ACC112 (cell line): ENCODE measurements at regions not wholly inside any gene's neighbourhood (a gene's known extent, or its start where the extent isn't known, plus 50 kb on each side); places are given as distances from the start of the nearest gene placed in this dataset.
A peak's percentile ranks its signal among the peaks of the same experiment; 100 is the strongest.

Source experiments
- H2AFZ ChIP-seq: fragments of 200-600 bp; sonication (generic); one replicate; pipeline ENCODE4 v1.6.0; 2017; ENCODE audit warnings: antibody characterized with exemption, low read length; ENCODE audit not compliant: unreplicated experiment
- H3K27ac ChIP-seq: fragments of 200-600 bp; sonication (generic); 2 replicates; pipeline ENCODE4 v1.5.1; 2014; ENCODE audit warnings: low read depth, mild to moderate bottlenecking, antibody characterized with exemption, low read length, moderate library complexity
- H3K27me3 ChIP-seq: fragments of 200-600 bp; sonication (generic); 2 replicates; pipeline ENCODE4 v1.6.1; 2014; ENCODE audit warnings: mild to moderate bottlenecking, antibody characterized with exemption, low read length, moderate library complexity, mixed read lengths; ENCODE audit not compliant: insufficient read depth
- H3K36me3 ChIP-seq: fragments of 200-600 bp; sonication (generic); 2 replicates; pipeline ENCODE4 v1.6.1; 2016; ENCODE audit warnings: mild to moderate bottlenecking, antibody characterized with exemption, low read length, moderate library complexity, mixed read lengths; ENCODE audit not compliant: insufficient read depth
- H3K4me1 ChIP-seq: fragments of 200-600 bp; sonication (generic); one replicate; pipeline ENCODE4 v1.6.1; 2016; ENCODE audit warnings: low read length, mixed read lengths; ENCODE audit not compliant: insufficient read depth, unreplicated experiment, control insufficient read depth
- H3K4me3 ChIP-seq: fragments of 200-600 bp; sonication (generic); 2 replicates; pipeline ENCODE4 v1.5.1; 2014; ENCODE audit warnings: mild to moderate bottlenecking, low read depth, low read length
- H3K79me2 ChIP-seq: fragments of 200-600 bp; sonication (generic); one replicate; pipeline ENCODE4 v1.6.0; 2016; ENCODE audit warnings: low read length; ENCODE audit not compliant: control insufficient read depth, unreplicated experiment, insufficient read depth

DNA sequence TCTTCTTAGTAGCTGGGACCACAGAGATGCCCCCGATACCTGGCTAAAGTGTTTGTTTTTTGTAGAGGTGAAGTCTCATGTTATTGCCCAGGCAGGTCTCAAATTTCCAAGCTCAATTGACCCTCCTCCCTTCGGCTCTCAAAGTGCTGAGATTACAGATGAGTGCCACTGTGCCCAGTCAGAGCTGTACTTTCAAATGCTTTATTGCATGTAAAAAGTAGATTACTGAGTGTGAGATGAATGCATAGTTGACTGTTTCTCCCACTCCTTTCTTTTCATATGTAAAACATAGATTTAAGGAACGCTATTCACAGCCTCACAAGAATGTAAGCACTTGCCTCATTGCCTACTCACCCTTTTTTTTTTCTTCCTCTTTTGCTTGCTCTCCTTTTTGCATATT is 984.4 kb upstream of the PABPC4L start:
- Histone ChIP-seq H3K36me3 (no peaks in the 10 kb centered on the region), H3K79me2 (no peaks in the 10 kb centered on the region), H3K4me3 (no peak overlapping the region), H3K27me3 (no peaks in the 10 kb centered on the region), H3K4me1 (no peaks in the 10 kb centered on the region), H3K27ac (no peak overlapping the region), H2AFZ (no peak overlapping the region)

DNA sequence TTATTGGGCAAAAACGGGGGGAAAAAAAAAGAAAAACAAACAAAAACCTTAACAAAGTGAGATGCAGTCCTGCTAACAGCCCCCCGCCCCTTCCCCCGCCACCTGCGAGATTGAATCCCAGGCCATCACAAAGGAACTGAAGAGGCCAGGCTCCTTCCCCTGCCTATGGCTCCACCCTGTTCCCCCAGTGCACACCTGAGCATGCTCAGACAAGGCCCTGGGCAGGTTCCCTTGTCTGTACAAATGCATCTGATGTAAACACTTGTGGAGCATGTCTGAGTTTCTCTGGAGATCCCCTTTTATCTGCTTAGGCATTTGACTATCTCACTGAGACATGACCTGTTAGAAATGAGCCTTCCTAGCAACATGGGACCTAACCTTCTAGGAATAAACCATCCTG is 983.7 kb upstream of the PABPC4L start:
- Histone ChIP-seq H3K27ac (no peak overlapping the region), H3K27me3 (no peaks in the 10 kb centered on the region)

DNA sequence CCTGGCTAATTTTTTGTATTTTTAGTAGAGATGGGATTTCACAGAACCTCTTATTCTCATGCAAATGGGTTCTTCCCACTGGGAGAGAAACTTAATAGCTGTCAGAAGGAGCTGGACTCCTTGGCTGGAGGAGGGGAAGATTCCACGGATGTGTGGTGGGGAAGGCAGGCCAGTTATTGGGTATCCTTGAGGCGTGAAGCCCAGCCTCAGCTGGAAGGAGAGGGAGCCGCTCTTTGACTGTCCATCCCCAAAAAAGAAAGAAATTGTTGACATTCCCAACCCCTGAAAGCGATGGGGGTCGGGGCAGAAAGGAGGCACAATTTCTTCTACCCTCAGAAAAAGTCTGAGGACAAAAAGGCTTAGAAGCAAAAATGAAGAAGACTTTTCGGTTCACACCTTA is 983.1 kb upstream of the PABPC4L start:
- Histone ChIP-seq H3K4me3 (no peak overlapping the region), H3K27me3 (no peaks in the 10 kb centered on the region), H3K36me3 (no peaks in the 10 kb centered on the region), H2AFZ (no peak overlapping the region), H3K27ac (no peak overlapping the region), H3K79me2 (no peaks in the 10 kb centered on the region), H3K4me1 (no peaks in the 10 kb centered on the region)

More for the DNA sequence above, 983.7 kb upstream of the PABPC4L start:
- no peak overlapping the region for H2AFZ ChIP-seq
- H3K4me1 ChIP-seq: no peaks in the 10 kb centered on the region
- no peaks in the 10 kb centered on the region for H3K79me2 ChIP-seq
- H3K36me3 ChIP-seq: no peaks in the 10 kb centered on the region
- H3K4me3 ChIP-seq: no peak overlapping the region

DNA sequence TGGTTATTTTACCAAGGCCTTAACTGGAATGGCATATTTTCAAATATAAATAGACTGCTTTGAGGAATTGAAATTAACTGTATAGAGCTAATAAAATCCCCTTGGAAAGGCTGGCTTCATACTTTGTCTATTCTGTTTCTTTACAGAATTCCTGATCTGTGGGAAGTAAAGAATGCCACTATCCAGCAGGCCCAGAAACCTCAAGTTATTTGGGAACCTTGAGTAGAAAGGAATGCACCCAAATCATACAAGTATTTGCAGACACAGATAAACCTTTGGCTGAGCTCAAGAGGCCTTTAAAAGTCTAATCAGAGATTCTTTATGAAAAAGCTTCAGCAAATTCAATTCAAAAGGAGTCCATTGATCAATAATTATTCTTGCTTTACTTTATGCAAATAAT is 975.7 kb upstream of the PABPC4L start:
- Histone ChIP-seq H3K36me3 (no peaks in the 10 kb centered on the region), H3K79me2 (no peaks in the 10 kb centered on the region), H2AFZ (no peak overlapping the region), H3K27me3 (no peaks in the 10 kb centered on the region), H3K4me1 (no peaks in the 10 kb centered on the region), H3K4me3 (no peak overlapping the region), H3K27ac (no peak overlapping the region)

DNA sequence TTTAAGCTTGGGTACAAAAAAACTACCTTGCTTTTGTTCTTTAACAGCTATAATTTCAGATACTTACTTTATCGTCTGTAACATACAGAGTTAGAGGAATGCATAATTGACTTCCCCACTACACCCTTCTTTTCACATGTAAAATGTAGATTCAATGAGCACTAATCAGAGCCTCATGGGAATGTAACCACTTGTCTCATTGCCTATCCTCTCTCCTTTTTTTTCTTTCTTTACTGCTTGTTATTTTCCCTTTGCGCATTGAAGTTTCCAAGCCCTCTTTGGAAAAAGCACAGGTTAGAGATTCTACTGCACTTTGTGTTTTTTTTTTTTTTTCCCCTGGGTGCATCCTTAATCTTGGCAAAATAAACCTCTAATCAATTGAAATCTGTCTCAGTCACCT is 965.1 kb upstream of the PABPC4L start:
- H3K27me3 ChIP-seq: no peaks in the 10 kb centered on the region

DNA sequence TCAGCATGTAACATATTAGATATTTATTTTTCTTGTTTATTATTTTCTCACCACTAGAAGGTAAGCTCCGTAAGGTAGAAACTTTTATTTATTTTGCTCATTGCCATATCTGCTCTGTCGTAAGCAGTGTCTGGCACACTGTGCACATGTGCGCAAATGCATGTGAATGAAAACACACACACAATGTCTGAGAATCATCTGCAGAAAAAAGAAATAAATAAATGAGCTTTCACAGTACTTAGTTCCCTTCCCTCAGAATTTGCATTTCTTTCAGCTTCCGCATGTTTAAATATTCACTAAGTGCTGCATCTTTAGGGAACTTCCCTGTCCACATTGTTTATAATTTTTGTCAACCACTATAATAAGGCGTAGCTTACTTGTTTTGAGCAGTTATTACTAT is 963.0 kb upstream of the PABPC4L start:
- H3K4me3 ChIP-seq: no peak overlapping the region
- no peaks in the 10 kb centered on the region for H3K36me3 ChIP-seq
- no peaks in the 10 kb centered on the region for H3K79me2 ChIP-seq
- no peak overlapping the region for H3K27ac ChIP-seq
- no peaks in the 10 kb centered on the region for H3K4me1 ChIP-seq
- no peaks in the 10 kb centered on the region for H3K27me3 ChIP-seq
- no peak overlapping the region for H2AFZ ChIP-seq

More for the DNA sequence above, 965.1 kb upstream of the PABPC4L start:
- Histone ChIP-seq H2AFZ (no peak overlapping the region), H3K4me1 (no peaks in the 10 kb centered on the region), H3K36me3 (no peaks in the 10 kb centered on the region), H3K4me3 (no peak overlapping the region), H3K27ac (no peak overlapping the region), H3K79me2 (no peaks in the 10 kb centered on the region)

DNA sequence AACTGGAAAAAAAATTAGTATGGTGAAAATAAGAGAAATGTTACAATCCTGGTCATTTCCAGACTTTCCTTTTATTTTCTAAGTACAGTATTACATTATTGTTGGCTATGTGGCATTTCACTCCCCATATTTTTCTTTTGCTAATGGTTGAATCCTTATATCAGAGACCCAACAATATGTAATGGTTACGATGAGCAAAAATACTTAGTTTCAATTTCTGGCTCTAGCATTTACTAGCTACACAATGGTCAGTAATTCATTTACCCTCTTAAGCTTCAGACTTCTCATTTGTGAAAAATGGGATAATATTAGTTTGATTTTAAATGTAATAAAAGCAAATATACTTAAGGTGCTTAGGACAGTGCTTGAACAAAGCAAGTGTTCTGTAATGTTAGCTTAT is 942.9 kb upstream of the PABPC4L start:
- peak overlapping the region; percentile 45 for H2AFZ ChIP-seq
- no peak overlapping the region for H3K27ac ChIP-seq
- no peaks in the 10 kb centered on the region for H3K36me3 ChIP-seq
- peak overlapping the region; percentile 71 for H3K4me3 ChIP-seq
- H3K4me1 ChIP-seq: no peaks in the 10 kb centered on the region
- H3K79me2 ChIP-seq: no peaks in the 10 kb centered on the region
- H3K27me3 ChIP-seq: no peaks in the 10 kb centered on the region

DNA sequence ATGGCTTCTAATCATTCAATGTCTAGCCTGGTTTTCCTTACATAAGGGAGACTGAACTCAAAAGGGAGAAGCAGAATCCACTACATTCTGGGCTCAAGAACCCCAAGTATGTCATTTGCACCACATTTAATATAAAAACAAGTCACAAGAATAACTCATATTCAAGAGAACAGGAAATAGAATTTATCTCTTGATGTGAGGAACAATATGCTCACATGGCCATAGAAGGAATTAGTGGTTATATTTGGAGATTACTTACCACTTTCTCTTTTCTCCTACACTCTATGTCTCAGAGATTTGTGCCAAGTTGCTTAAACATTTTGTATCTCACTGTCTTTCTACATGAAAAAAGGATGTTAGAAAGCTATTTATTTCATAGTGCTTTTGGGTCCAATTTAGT is 922.6 kb upstream of the PABPC4L start:
- Histone ChIP-seq H3K27ac (no peak overlapping the region), H3K79me2 (no peaks in the 10 kb centered on the region), H3K4me3 (no peak overlapping the region), H3K27me3 (no peaks in the 10 kb centered on the region), H3K36me3 (no peaks in the 10 kb centered on the region), H2AFZ (no peak overlapping the region), H3K4me1 (no peaks in the 10 kb centered on the region)

DNA sequence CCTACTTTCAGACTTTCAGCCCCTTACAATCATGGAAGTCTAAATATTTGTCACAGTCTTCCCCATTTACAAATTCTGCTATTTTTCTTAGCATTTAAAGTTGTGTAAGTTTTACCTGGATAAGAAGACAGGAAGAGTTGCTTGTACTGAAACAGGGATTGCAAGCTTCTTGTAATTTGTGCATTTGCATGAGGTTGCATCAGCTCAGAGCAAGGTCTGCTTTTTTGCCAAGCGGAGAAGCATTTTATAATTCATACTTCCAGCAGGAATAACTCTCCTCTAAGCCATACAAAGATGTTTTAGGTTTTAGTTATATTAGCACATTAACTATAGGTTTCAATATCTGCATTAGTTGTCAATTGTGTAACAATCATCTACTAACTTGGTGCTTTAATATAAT is 922.0 kb upstream of the PABPC4L start:
- Histone ChIP-seq H2AFZ (no peak overlapping the region), H3K36me3 (no peaks in the 10 kb centered on the region), H3K79me2 (no peaks in the 10 kb centered on the region), H3K27ac (no peak overlapping the region), H3K4me3 (no peak overlapping the region), H3K27me3 (no peaks in the 10 kb centered on the region), H3K4me1 (no peaks in the 10 kb centered on the region)

DNA sequence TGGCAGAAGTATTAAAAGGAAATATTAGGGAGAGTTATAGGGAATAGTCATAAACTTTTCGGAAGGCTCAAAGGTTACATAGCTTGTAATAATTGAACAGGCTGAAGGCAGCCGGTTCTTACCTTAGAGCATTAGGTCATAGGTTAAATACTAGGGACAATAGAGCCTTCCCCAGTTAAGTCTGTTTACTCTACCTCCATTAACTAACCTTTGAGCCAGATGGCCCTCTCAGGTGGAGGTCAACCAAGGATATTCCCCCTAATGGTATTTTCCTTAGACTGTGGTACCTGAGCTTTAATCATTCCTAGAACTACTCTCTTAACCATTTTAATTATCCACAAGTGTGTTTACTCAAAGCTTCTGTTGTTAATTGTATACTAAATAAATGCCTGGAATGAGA is 920.9 kb upstream of the PABPC4L start:
- H3K27ac ChIP-seq: no peak overlapping the region
- no peak overlapping the region for H3K4me3 ChIP-seq
- no peaks in the 10 kb centered on the region for H3K27me3 ChIP-seq
- no peak overlapping the region for H2AFZ ChIP-seq
- no peaks in the 10 kb centered on the region for H3K4me1 ChIP-seq
- no peaks in the 10 kb centered on the region for H3K36me3 ChIP-seq
- no peaks in the 10 kb centered on the region for H3K79me2 ChIP-seq

DNA sequence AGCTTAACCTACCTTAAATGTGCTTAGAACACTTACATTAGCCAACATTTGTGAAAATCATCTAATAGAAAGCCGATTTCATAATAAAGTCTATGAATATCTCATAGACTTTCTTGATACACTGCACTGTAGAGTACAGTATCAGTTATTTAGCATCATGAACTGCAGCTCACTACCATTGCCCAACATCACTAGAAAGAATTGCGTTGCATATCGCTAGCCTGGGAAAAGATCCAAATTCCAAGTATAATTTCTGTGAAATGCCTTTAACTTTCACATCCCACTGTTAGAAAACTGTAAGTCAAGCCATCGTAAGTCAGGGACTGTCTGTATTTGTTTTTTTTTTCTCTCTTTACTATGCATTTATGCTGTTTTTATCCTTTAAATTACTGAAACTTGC is 918.6 kb upstream of the PABPC4L start:
- Histone ChIP-seq H3K36me3 (no peaks in the 10 kb centered on the region), H3K27ac (no peak overlapping the region), H3K4me1 (no peaks in the 10 kb centered on the region), H3K79me2 (no peaks in the 10 kb centered on the region), H3K4me3 (peak overlapping the region; percentile 57; the same call in 1 of the 2 replicates), H2AFZ (peak overlapping the region; percentile 14), H3K27me3 (no peaks in the 10 kb centered on the region)
